HepG2 (cell line): ENCODE measurements at regions not wholly inside any gene's neighbourhood (a gene's known extent, or its start where the extent isn't known, plus 50 kb on each side); places are given as distances from the start of the nearest gene placed in this dataset.

Experiments
- ATAC-seq: fragments of 200-7000 bp; cut with Tn5 transposase; 3 replicates; pipeline ENCODE4 v1.9.1; 2020; ENCODE audit warnings: mild to moderate bottlenecking, moderate library complexity
- BruUV-seq: library from RNA; stranded (reverse); fragments of 400-500 nt; replicated peaks from 2 replicates; lab custom pipeline; 2021; lab: Mats Ljungman, UMichigan
- CTCF ChIA-PET: fragments of 300-600 bp; formaldehyde crosslinking; extraction: SDS; loops from one replicate; lab custom pipeline; 2021; ENCODE audit warnings: low total read pairs, inconsistent platforms, low intra/inter-chr PET ratio; lab: Yijun Ruan, JAX
- POLR2A ChIA-PET: fragments of 350-600 bp; sonication (Branson Sonifier 250); formaldehyde crosslinking; loops from one replicate; lab custom pipeline; 2020; ENCODE audit warnings: antibody characterized with exemption, inconsistent platforms; lab: Yijun Ruan, JAX
- DNase-seq: peaks from one replicate; pipeline ENCODE4 v3.0.0-alpha.2; 2015; ENCODE audit warnings: low spot score
- FAIRE-seq: peaks from 3 replicates; lab custom pipeline; 2011; peaks lifted over from hg19 to GRCh38; lab: Jason Lieb, UNC
- H2AFZ ChIP-seq: one replicate; pipeline ENCODE4 v1.6.1; 2011; ENCODE audit warnings: low read length, inconsistent platforms
- H3K27ac ChIP-seq: fragments of 300-600 bp; 3 replicates; pipeline ENCODE4 v1.8.0; 2011; ENCODE audit warnings: mixed run types, mild to moderate bottlenecking, mixed read lengths, low read length, inconsistent platforms; ENCODE audit not compliant: insufficient read depth; ENCODE audit errors: extremely low read length
- H3K27me3 ChIP-seq, 2 experiments: fragments of 200-600 bp in 1 of 2; 2 replicates in 1 of 2; 3 replicates in 1 of 2; pipeline versions ENCODE4 v1.6.0 to v1.8.0; 2011; ENCODE audit warnings: low read length in 2 of 2, mild to moderate bottlenecking in 2 of 2, moderate library complexity in 2 of 2, inconsistent platforms in 1 of 2; ENCODE audit not compliant: insufficient read depth in 2 of 2, control insufficient read depth in 1 of 2
- H3K36me3 ChIP-seq, 2 experiments: fragments of 200-600 bp in 1 of 2; replicated peaks in 1 of 2; 2 replicates in 1 of 2; 3 replicates in 1 of 2; pipeline versions ENCODE4 v1.5.1 to v1.8.0; 2011; ENCODE audit warnings: low read length in 2 of 2, inconsistent platforms in 1 of 2; ENCODE audit not compliant: insufficient read depth in 2 of 2, control insufficient read depth in 1 of 2
- H3K4me1 ChIP-seq: 2 replicates; pipeline ENCODE4 v1.5.1; 2012; ENCODE audit warnings: low read length, inconsistent platforms; ENCODE audit not compliant: insufficient read depth
- H3K4me2 ChIP-seq: 2 replicates; pipeline ENCODE4 v1.6.0; 2011; ENCODE audit warnings: low read depth, low read length, inconsistent platforms
- H3K4me3 ChIP-seq, 3 experiments: fragments of 200-600 bp in 1 of 3; sonication (generic), shearing (Covaris generic) in 1 of 3; replicated peaks in 1 of 3; 2 replicates each; pipeline ENCODE4 v1.5.1; 2011 to 2016; ENCODE audit warnings: low read length in 3 of 3, inconsistent platforms in 2 of 3, low read depth in 2 of 3, mild to moderate bottlenecking in 2 of 3, control low read depth in 1 of 3, mixed read lengths in 1 of 3; ENCODE audit not compliant: insufficient read depth in 1 of 3
- H3K79me2 ChIP-seq: one replicate; pipeline ENCODE4 v1.6.1; 2011; ENCODE audit warnings: low read length, inconsistent platforms; ENCODE audit not compliant: insufficient read depth
- H3K9ac ChIP-seq: 2 replicates; pipeline ENCODE4 v1.6.0; 2011; ENCODE audit warnings: mild to moderate bottlenecking, low read depth, low read length, inconsistent platforms; ENCODE audit not compliant: insufficient read depth
- H3K9me3 ChIP-seq: 2 replicates; pipeline ENCODE4 v1.5.1; 2012; ENCODE audit warnings: mild to moderate bottlenecking, low read length
- H4K20me1 ChIP-seq: 2 replicates; pipeline ENCODE4 v1.6.0; 2011; ENCODE audit warnings: inconsistent platforms, mild to moderate bottlenecking, low read length, moderate library complexity; ENCODE audit not compliant: insufficient read depth
- BORCS8-MEF2B ChIP-seq: sonication (generic); formaldehyde crosslinking; IDR thresholded peaks from 2 replicates; pipeline ENCODE4 v1.8.0; 2022; ENCODE audit warnings: mild to moderate bottlenecking, missing genetic modification reagents
- CERS6 ChIP-seq: sonication (generic); formaldehyde crosslinking; IDR thresholded peaks from 2 replicates; pipeline ENCODE4 v1.5.0; 2020; ENCODE audit warnings: missing genetic modification reagents
- HMG20B ChIP-seq: conservative IDR thresholded peaks from 2 replicates; pipeline ENCODE4 v1.6.1; 2016; ENCODE audit warnings: missing genetic modification reagents, missing compliant biosample characterization
- MED1 ChIP-seq: sonication (generic); formaldehyde crosslinking; IDR thresholded peaks from 2 replicates; pipeline ENCODE4 v1.4.0; 2020; ENCODE audit warnings: missing genetic modification reagents
- SMAD3 ChIP-seq: sonication (generic); formaldehyde crosslinking; IDR thresholded peaks from 2 replicates; pipeline ENCODE4 v1.4.0; 2020; ENCODE audit warnings: missing genetic modification reagents
- ZNF329 ChIP-seq: sonication (generic); formaldehyde crosslinking; IDR thresholded peaks from 2 replicates; pipeline ENCODE4 v1.9.0; 2021; ENCODE audit warnings: low read depth, mild to moderate bottlenecking, missing genetic modification reagents
- ZNF577 ChIP-seq: sonication (generic); formaldehyde crosslinking; IDR thresholded peaks from 2 replicates; pipeline ENCODE4 v1.4.0; 2020; ENCODE audit warnings: mild to moderate bottlenecking, low read depth, missing genetic modification reagents, borderline replicate concordance
- WGBS: methylation state at CpG from one replicate; pipeline ENCODE4 v1.1.6; 2017; ENCODE audit warnings: low lambda C conversion rate; 5-methylcytosine and 5-hydroxymethylcytosine counted together
- in situ Hi-C: cut with HindIII; loops from 2 replicates; pipeline ENCODE4 v1.10.0; 2017; ENCODE audit warnings: low pct_unique_long_range_greater_than_20kb; ENCODE audit not compliant: extremely low pct_ligation_motif_present
- intact Hi-C: fragments of 100-400 bp; cut with micrococcal nuclease; formaldehyde crosslinking; loops from one replicate; pipeline ENCODE4 v1.10.0; 2022; ENCODE audit not compliant: unreplicated experiment
- TF ChIP-seq, protein P1 (sequence below): sonication (generic); formaldehyde crosslinking; IDR thresholded peaks from 2 replicates; pipeline ENCODE4 v1.5.1; 2020; ENCODE audit warnings: missing genetic modification reagents, mild to moderate bottlenecking, borderline replicate concordance
- TF ChIP-seq, protein P2 (sequence below): sonication (generic); formaldehyde crosslinking; IDR thresholded peaks from 2 replicates; pipeline ENCODE4 v1.8.0; 2022; ENCODE audit warnings: mild to moderate bottlenecking, missing genetic modification reagents, moderate library complexity

GRCh38 chr1:48051466-48052126 lies 54.4 kb upstream of the TRABD2B start:
- BruUV-seq: no TSS peak
- H3K36me3 ChIP-seq: no peaks in the 10 kb centered on the region
- no peaks in the 10 kb centered on the region for H4K20me1 ChIP-seq
- ChIA-PET POLR2A (no interaction called here), CTCF (no interaction called here)
- intact Hi-C loops: no loop called here
- no peak overlapping the region for H2AFZ ChIP-seq
- H3K4me2 ChIP-seq: no peak overlapping the region
- DNase-seq (no peak), FAIRE-seq (no peak), ATAC-seq (no peak)
- 22% methylated on average over 3 of the region's 5 CpGs for WGBS
- H3K9ac ChIP-seq: no peak overlapping the region
- H3K79me2 ChIP-seq: no peaks in the 10 kb centered on the region
- TF ChIP-seq BORCS8-MEF2B (CRISPR knock-in tag): no peak
- TF ChIP-seq, protein P1, sequence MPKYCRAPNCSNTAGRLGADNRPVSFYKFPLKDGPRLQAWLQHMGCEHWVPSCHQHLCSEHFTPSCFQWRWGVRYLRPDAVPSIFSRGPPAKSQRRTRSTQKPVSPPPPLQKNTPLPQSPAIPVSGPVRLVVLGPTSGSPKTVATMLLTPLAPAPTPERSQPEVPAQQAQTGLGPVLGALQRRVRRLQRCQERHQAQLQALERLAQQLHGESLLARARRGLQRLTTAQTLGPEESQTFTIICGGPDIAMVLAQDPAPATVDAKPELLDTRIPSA: no peak
- no peak for TF ChIP-seq HMG20B (CRISPR knock-in tag)
- no peak for TF ChIP-seq CERS6 (CRISPR knock-in tag)
- TF ChIP-seq MED1: no peak
- TF ChIP-seq ZNF577 (CRISPR knock-in tag): no peak
- no peak for TF ChIP-seq ZNF329 (CRISPR knock-in tag)
- TF ChIP-seq, protein P2, sequence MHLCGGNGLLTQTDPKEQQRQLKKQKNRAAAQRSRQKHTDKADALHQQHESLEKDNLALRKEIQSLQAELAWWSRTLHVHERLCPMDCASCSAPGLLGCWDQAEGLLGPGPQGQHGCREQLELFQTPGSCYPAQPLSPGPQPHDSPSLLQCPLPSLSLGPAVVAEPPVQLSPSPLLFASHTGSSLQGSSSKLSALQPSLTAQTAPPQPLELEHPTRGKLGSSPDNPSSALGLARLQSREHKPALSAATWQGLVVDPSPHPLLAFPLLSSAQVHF (CRISPR knock-in tag): no peak
- no peak for TF ChIP-seq SMAD3 (CRISPR knock-in tag)
- peaks cover 11% of the 10 kb centered on the region for H3K4me1 ChIP-seq
- in situ Hi-C loops: no loop called here
- H3K27ac ChIP-seq: no peak overlapping the region
- H3K27me3 ChIP-seq: peaks cover 0 to 21% of the 10 kb centered on the region in 2 experiments; a peak in 3 of 5 replicates
- H3K9me3 ChIP-seq: no peaks in the 10 kb centered on the region
- no peak overlapping the region for H3K4me3 ChIP-seq
